ENCODE measurements at regions not wholly inside any gene's neighbourhood (a gene's known extent, or its start where the extent isn't known, plus 50 kb on each side); places are given as distances from the start of the nearest gene placed in this dataset.

GRCh38 chr11:95429376-95429907, 198.4 kb upstream of the SESN3 start:
- intact Hi-C loops (cut with micrococcal nuclease), result no loop called here
- CTCF ChIA-PET, result no interaction called here
- BruUV-seq (replicated peaks), result no TSS peak

More at GRCh38 chr11:95429376-95429907, 198.4 kb upstream of the SESN3 start:
- Histone ChIP-seq H3K4me2 (ENCODE audit: low read depth, low read length) (no peak overlapping the region), H3K9ac (ENCODE audit: low read depth, low read length) (no peak overlapping the region), H2AFZ (replicated peaks; ENCODE audit: low read length, poor library complexity) (no peak overlapping the region), H2AK5ac (ENCODE audit: low read depth, low read length) (no peak overlapping the region), H3K4ac (ENCODE audit: low read depth, low read length) (no peak overlapping the region), H3K56ac (ENCODE audit: extremely low read depth, insufficient read depth, low read length) (no peak overlapping the region), H3K9me3 (ENCODE audit: control insufficient read depth, insufficient read depth, low read length) (no peaks in the 10 kb centered on the region), H2BK5ac (ENCODE audit: low read depth, low read length, poor library complexity, severe bottlenecking) (no peak overlapping the region), H4K20me1 (ENCODE audit: insufficient read depth, low read length) (no peaks in the 10 kb centered on the region), H3K36me3 (ENCODE audit: control insufficient read depth, insufficient read depth, low read length) (no peaks in the 10 kb centered on the region), H2BK120ac (ENCODE audit: low read depth, low read length) (no peak overlapping the region), H4K8ac (ENCODE audit: low read depth in 2 of 2, low read length in 2 of 2) (no peak overlapping the region), H4K5ac (ENCODE audit: low read depth, low read length) (no peak overlapping the region), H3K79me1 (ENCODE audit: low read depth in 1 of 2, low read length in 2 of 2) (no peaks in the 10 kb centered on the region), H2BK20ac (ENCODE audit: low read depth, low read length) (no peak overlapping the region), H2BK15ac (ENCODE audit: low read depth, low read length) (no peak overlapping the region), H3K4me1 (ENCODE audit: control insufficient read depth, insufficient read depth, low read length) (no peaks in the 10 kb centered on the region), H4K91ac (ENCODE audit: insufficient read depth, low read depth, low read length) (no peak overlapping the region), H3K23ac (ENCODE audit: low read depth, low read length) (no peak overlapping the region), H3K27ac (ENCODE audit: insufficient read depth, low read length) (no peak overlapping the region), H3K9me1 (ENCODE audit: insufficient read depth, low read length) (no peaks in the 10 kb centered on the region), H3K14ac (replicated peaks; ENCODE audit: low read depth, low read length) (no peak overlapping the region), H2AK9ac (replicated peaks; ENCODE audit: low read depth, low read length, poor library complexity) (no peak overlapping the region), H3K27me3 (ENCODE audit: control insufficient read depth, insufficient read depth, low read length) (peaks cover 2% of the 10 kb centered on the region), H3K18ac (ENCODE audit: low read depth, low read length) (no peak overlapping the region), H3K4me3 (ENCODE audit: insufficient read depth, low read depth, low read length) (no peak overlapping the region)
- WGBS, 2 experiments (ENCODE audit: extremely low coverage in 2 of 2, insufficient read length in 1 of 2), result 40% methylated on average over 1 of the region's 1 CpG; no CpG with 5 or more reads in 1 of the 2 experiments
- dilution Hi-C loops (cut with HindIII; ENCODE audit: low sequenced_read_pairs, unreplicated experiment) (no loop called here), in situ Hi-C loops (cut with MboI; ENCODE audit: low sequenced_read_pairs) (no loop called here)
- TF ChIP-seq SMC3 (IDR thresholded peaks at IDR 0.05; ENCODE audit: low read depth, low read length), result no peak
- no peak for TF ChIP-seq CTCF (conservative IDR thresholded peaks at IDR 0.05; ENCODE audit: low read depth, low read length)
- no peak for TF ChIP-seq FOS (IDR thresholded peaks at IDR 0.05; ENCODE audit: low read depth, low read length)
- TF ChIP-seq NFE2L2 (IDR thresholded peaks at IDR 0.05; ENCODE audit: low read depth, low read length), result no peak
- no peak for TF ChIP-seq BHLHE40 (IDR thresholded peaks at IDR 0.05; ENCODE audit: low read depth, low read length)
- TF ChIP-seq MAZ (IDR thresholded peaks at IDR 0.05; ENCODE audit: borderline replicate concordance, low read depth, low read length), result no peak
- no peak for TF ChIP-seq RFX5 (IDR thresholded peaks at IDR 0.05; ENCODE audit: low read depth, low read length)
- no peak for TF ChIP-seq POLR2A (IDR thresholded peaks at IDR 0.05; ENCODE audit: low read depth, low read length)
- TF ChIP-seq MAFK (IDR thresholded peaks at IDR 0.05; ENCODE audit: low read depth, low read length), result no peak
- no peak for TF ChIP-seq CEBPB (IDR thresholded peaks at IDR 0.05; ENCODE audit: low read depth, low read length)
- TF ChIP-seq ELK1 (IDR thresholded peaks at IDR 0.05; ENCODE audit: borderline replicate concordance, low read depth, low read length), result no peak
- POLR2A ChIA-PET (ENCODE audit: unreplicated experiment), result no interaction called here
- no peak for DNase-seq
- ATAC-seq (ENCODE audit: low read depth), result no peak

Measured in IMR-90 (cell line).